SIG-M5 treated with dmso at 0.1 percent for 504 hours (cell line): ENCODE measurements at regions not wholly inside any gene's neighbourhood (a gene's known extent, or its start where the extent isn't known, plus 50 kb on each side); places are given as distances from the start of the nearest gene placed in this dataset.
"Not testable (repeated sequence)": the region's sequence is repeated elsewhere in the genome, so short reads cannot be mapped to it uniquely, and the experiment has no call there.

Source experiments
- DNase-seq: peaks from one replicate; lab custom pipeline; 2025; ENCODE audit not compliant: unreplicated experiment; lab: John Stamatoyannopoulos, UW

DNA sequence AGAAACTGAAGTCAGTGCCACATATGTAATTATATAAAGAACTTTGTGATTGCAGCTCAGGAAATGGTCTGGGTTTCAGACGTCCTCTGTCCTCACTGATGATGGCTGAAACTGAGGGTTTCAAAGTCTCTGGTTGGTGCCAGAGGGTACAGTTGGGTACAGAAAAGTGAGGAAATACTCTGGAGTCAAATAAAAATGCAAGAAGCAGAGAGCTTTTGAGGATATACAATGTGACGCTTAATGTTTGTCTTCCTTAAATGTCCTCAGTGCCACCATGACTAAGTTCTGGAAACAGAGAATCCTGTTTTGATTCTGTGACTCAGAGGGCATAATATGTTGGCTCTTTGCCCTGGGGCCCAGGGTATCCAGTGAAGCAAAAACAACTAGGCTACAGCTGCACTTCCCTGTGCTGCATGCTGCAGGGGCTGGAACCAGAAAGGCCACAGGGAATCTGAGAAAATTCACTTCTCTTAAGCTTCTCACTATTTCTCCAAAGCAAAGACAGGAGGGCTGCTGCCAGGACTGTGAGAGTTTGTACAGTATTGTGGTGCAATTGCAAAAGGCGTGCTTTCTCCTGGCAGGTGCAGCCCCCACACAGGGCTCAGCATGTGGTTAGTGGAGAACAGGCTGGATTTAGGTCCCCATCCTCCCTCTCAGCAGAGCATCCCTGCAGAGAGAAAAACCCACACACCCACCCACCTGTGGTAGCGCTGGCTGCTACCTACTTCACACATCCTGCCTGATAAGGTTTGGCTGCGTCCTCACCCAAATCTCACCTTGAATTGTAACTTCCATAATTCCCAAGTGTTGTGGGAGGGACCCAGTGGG lies 169.5 kb upstream of the SVIL start:
- DNase-seq = peak; percentile 17

GRCh38 chr10:29802171-29802570 lies 167.4 kb upstream of the SVIL start:
- DNase-seq = no peak

- no peak for DNase-seq
Measured at GRCh38 chr10:29798921-29799690, 164.3 kb upstream of the SVIL start.

DNA sequence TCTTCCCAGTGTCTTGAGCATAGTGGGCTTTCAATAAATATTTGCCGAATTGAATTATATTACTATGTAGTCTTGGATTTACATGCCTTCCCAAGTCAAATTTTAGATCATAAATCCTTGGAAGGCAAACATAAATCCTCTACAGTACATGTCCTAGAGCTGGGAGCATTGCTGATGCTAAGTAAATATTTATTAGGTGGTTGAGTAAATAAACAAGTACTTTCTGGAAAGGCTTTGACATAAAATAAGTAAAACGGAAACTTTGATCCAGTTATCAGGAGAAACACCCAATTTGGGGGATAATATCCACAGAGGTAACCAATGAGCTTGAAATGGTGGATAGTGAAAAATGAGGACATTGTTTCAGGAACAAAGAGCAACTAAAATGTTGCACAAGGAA lies 162.8 kb upstream of the SVIL start:
- DNase-seq = no peak

DNA sequence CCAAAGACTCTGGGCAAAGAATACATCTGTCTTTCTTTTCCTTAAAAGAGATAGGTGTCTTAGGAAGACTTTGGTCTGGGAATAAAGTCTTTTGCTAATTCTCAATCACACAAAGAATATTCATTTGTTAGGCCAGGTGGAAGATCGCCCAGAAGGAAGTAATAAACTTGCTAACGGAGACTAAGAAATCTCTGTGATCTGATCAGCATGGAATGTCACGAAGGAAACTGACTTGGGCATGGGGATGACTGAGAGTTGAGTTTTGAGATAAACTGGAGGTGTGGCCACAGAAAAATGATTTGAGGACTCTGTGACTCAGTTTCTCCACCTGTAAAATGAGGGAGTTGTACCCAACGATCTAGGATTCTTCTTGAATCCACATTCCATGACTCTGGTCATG lies 161.1 kb upstream of the SVIL start:
- DNase-seq = no peak

- DNase-seq = no peak
Measured at GRCh38 chr10:29794776-29795611, 160.2 kb upstream of the SVIL start.

- peak; percentile 36 for DNase-seq
Measured at GRCh38 chr10:29791773-29792172, 157.0 kb upstream of the SVIL start.

DNA sequence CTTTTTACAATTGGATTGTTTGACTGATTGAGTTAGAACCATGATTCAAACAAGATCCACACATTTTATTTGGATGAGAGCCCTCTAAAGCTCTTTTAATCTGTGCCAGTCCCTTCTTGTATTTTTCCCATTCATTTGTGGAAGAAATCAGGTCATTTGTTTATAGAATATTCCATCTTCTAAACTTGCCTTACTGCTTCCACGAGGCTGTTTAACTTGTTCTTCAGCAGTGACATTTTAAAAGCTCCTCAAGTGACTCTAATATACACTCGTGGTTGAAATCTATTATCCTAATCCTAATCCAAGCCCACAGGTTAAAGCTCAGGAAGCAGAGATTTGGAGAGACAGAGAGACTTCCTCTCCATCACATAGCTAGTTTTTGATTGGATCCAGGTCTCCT lies 155.4 kb upstream of the SVIL start:
- DNase-seq = no peak

DNA sequence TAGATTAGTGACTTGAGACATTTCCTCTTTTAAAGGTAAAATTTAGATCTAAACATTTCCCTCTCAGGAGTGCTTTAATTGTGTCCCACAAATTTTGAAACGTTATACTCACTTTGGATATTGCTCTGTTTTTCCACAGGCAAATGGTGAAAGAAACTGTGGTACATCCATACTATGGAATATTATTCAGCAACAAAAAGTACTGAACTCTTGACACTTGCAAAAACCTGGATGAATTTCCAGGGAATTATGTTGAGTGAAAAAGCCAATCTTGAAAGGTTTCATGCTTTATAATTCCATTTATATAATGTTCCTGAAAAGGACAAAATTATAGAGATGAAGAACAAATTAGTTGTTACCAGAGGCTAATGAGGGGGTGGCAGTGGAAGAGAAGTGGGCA lies 153.3 kb upstream of the SVIL start:
- DNase-seq = no peak

GRCh38 chr10:29785701-29786100 lies 150.9 kb upstream of the SVIL start:
- no peak for DNase-seq

DNA sequence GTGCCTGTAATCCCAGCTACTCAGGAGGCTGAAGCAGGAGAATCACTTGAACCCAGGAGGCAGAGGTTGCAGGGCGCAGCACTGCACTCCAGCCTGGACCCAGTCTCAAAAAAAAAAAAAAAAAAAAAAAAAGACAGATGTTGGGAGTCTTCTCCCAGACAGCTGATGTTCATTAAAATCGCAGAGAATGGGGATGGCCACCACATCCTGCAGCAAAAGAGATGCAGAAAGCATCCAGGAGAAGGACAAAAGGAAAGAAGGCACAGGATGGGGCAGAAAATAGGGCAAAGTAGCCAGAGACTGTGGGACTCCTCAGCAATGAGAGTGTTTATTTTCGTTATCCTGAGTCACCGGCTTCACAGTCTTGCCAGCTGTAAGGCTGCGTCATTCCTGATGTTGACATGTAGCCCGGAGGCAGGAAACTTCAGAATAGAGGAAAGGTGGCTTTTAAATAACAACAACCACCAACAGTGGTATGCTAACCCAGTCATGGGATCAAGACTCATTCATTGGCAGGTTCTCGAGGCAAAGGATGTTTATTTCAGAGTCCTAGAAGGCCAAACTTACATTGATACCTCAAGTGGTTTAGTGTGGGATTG lies 149.5 kb upstream of the SVIL start:
- DNase-seq = peak; percentile 32

DNA sequence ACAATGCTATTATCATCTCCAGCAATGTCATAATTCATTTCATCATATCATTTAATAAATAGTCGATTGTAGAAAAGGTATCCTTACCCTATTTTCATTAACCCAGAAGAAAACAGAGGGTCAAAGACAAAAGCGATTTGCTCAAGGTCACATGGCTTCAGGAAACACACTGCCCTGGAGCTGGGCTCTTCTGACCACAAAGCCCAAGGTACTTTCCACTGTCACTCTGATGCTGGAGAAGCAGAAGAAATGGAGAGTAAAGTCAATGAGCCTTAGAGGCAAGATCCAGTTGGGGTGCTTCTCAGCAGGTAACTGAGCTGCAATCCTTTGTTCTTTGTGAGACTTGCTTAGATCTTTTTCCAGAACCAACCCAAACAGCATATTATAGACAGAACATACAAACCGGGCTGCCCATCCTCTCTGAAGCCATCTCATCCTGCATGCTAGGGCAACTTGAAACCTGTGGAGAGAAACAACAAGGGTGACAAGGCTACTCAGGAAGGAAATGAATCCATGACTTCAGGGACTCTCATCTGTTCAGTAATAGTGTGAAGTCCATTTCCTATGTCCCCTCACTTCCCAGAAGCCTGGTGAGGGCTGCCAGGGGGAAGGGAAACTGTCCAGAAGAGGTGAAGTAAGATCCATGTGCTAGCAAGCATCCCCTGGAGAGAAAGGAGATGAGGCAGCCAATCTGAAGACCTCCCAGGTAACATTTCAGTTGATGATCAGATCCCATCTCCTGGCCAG lies 148.6 kb upstream of the SVIL start:
- no peak for DNase-seq

DNA sequence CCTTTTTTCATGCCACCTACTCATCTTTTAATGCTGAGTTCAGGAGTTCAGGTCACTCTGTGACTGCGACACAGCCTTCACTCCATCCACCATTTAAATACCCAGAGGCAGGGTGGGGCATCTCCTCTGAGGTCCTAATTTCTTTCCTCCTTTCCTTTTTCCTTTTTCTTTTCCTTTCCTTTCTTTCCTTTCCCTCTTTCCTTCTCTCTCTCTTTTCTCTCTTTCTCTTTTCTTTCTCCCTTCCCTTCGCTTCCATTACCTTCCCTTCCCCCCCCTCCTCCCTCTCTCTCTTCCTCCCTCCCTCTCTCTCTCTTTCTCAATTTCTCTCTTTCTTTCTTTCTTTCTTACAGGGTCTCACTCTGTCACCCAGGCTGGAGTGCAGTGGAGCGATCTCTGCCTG lies 145.9 kb upstream of the SVIL start:
- no peak for DNase-seq

DNA sequence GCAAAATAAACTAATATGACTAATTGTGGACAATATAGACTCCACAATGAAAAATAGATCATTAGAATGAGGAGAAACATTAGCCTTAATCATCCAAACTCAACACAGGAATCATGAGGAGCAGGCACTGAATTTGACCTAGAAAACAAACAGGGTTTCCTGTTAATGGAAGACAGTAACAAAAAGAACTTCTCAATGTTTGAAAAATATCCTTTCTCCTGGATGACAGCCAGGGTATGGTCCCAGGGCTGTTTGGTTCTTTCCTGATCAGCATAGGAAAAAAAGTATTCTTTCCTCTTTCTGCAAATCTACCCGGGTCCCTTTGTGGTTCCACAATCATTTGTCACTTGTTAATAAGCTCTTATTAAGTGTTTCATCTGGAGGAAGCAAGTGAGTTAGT lies 145.3 kb upstream of the SVIL start:
- DNase-seq = no peak

- DNase-seq = no peak
Measured at GRCh38 chr10:29776246-29776645, 141.5 kb upstream of the SVIL start.

DNA sequence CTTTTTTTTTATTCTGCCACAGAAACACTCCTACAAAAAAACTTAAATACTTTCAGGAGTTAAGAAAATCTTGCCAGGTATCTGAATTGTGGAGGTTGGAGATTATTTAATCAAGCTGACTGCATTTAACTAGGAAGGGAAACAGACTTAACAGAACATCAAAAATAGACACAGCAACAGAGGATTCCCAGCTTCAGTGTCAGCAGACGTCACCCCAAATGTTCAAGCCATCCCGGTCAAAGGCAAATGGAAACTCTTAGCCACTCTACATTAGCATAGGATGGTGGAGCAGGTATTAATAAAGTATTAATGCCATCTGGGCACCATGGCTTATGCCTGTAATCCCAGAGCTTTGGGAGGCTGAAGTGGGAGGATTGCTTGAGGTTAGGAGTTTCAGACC lies 139.7 kb upstream of the SVIL start:
- no peak for DNase-seq

DNA sequence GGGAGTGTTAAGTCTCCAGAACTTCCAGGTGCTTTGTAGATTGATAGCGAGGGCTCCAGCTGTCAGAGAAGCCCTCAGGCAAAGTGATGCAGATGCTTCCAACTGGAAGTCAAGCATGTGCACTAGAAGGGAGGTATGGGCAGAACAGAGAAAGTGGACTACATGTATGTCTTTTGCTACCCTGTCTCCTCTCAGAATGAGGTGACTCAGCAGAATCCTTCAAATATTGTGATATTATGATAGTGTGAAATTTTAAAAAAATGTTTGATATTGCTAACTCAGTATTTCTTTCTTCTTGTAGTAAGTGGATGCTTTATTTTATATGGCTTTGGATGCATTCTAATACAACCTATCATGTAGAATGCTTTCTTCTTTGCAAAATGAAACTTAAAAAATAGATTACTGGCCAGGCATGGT lies 138.9 kb upstream of the SVIL start:
- no peak for DNase-seq

GRCh38 chr10:29772403-29772802 lies 137.6 kb upstream of the SVIL start:
- no peak for DNase-seq

DNA sequence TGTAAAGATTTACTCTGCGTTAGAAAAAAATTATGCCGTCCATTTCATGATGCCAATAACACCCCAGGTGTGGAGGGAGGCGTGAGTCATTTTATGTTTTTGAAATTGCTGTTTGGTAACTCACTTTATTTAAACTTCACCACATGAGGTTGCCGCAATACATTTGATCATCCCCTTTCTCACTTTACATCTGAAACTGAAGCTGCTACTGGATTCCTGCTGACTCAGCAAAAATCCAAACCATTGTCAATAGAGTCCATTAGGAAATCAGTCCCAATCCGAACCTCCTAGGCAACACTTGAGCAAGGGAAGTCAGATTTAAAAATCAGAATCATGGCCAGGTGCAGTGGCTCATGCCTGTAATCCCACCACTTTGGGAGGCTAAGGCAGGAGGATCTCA lies 136.6 kb upstream of the SVIL start:
- no peak for DNase-seq

DNA sequence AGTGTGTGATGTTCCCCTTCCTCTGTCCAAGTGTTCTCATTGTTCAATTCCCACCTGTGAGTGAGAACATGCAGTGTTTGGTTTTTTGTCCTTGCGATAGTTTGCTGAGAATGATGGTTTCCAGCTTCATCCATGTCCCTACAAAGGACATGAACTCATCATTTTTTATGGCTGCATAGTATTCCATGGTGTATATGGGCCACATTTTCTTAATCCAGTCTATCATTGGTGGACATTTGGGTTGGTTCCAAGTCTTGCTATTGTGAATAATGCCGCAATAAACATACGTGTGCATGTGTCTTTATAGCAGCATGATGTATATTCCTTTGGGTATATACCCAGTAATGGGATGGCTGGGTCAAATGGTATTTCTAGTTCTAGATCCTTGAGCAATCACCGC lies 134.5 kb upstream of the SVIL start:
- DNase-seq = not testable (repeated sequence)
